H9 (cell line): ENCODE measurements at regions not wholly inside any gene's neighbourhood (a gene's known extent, or its start where the extent isn't known, plus 50 kb on each side); places are given as distances from the start of the nearest gene placed in this dataset.
A peak's percentile ranks its signal among the peaks of the same experiment; 100 is the strongest.

Experiments
- DNase-seq: peaks from one replicate; pipeline ENCODE4 v3.0.0-alpha.2; 2017
- H2AFZ ChIP-seq: one replicate; pipeline ENCODE4 v1.6.1; 2013; ENCODE audit warnings: mild to moderate bottlenecking, low read length, control low read depth, moderate library complexity
- H2AK5ac ChIP-seq: 2 replicates; pipeline ENCODE4 v1.6.1; 2013; ENCODE audit warnings: low read length, control low read depth, mixed read lengths; ENCODE audit not compliant: insufficient read length
- H2BK120ac ChIP-seq: one replicate; pipeline ENCODE4 v1.6.1; 2013; ENCODE audit warnings: low read depth, mild to moderate bottlenecking, low read length, control low read depth, inconsistent platforms; ENCODE audit not compliant: poor library complexity, severe bottlenecking
- H2BK12ac ChIP-seq: 2 replicates; pipeline ENCODE4 v1.6.1; 2013; ENCODE audit warnings: low read length, control low read depth, mixed read lengths, low read depth; ENCODE audit not compliant: insufficient read length
- H2BK15ac ChIP-seq: 2 replicates; pipeline ENCODE4 v1.6.1; 2013; ENCODE audit warnings: low read depth, low read length, control low read depth
- H2BK20ac ChIP-seq: one replicate; pipeline ENCODE4 v1.6.1; 2013; ENCODE audit warnings: low read depth, mild to moderate bottlenecking, low read length, control low read depth, inconsistent platforms; ENCODE audit not compliant: poor library complexity, severe bottlenecking
- H2BK5ac ChIP-seq: 2 replicates; pipeline ENCODE4 v1.6.1; 2013; ENCODE audit warnings: low read length, control low read depth, mixed read lengths; ENCODE audit not compliant: insufficient read length
- H3K14ac ChIP-seq: 2 replicates; pipeline ENCODE4 v1.6.1; 2013; ENCODE audit warnings: low read length, control low read depth; ENCODE audit not compliant: insufficient read depth
- H3K18ac ChIP-seq: 2 replicates; pipeline ENCODE4 v1.6.1; 2013; ENCODE audit warnings: low read depth, mild to moderate bottlenecking, mixed read lengths, low read length, control low read depth; ENCODE audit not compliant: insufficient read length
- H3K23ac ChIP-seq: 2 replicates; pipeline ENCODE4 v1.6.1; 2013; ENCODE audit warnings: low read length, control low read depth, mixed read lengths, low read depth; ENCODE audit not compliant: insufficient read length
- H3K23me2 ChIP-seq: 2 replicates; pipeline ENCODE4 v1.6.1; 2013; ENCODE audit warnings: low read depth, mild to moderate bottlenecking, mixed read lengths, low read length, control low read depth; ENCODE audit not compliant: insufficient read length, poor library complexity, severe bottlenecking
- H3K27ac ChIP-seq: 2 replicates; pipeline ENCODE4 v1.5.1; 2013; ENCODE audit warnings: low read length, control low read depth, mixed read lengths, low read depth; ENCODE audit not compliant: insufficient read length
- H3K27me3 ChIP-seq: 2 replicates; pipeline ENCODE4 v1.6.1; 2013; ENCODE audit warnings: low read length, control low read depth, inconsistent platforms; ENCODE audit not compliant: insufficient read depth
- H3K4ac ChIP-seq: 2 replicates; pipeline ENCODE4 v1.6.1; 2013; ENCODE audit warnings: low read depth, mild to moderate bottlenecking, control low read depth, inconsistent platforms, low read length, moderate library complexity
- H3K4me1 ChIP-seq: 2 replicates; pipeline ENCODE4 v1.6.1; 2013; ENCODE audit warnings: low read length, control low read depth, inconsistent platforms; ENCODE audit not compliant: insufficient read depth
- H3K4me2 ChIP-seq: 2 replicates; pipeline ENCODE4 v1.6.1; 2013; ENCODE audit warnings: low read length, control low read depth, mixed read lengths; ENCODE audit not compliant: insufficient read length, insufficient read depth
- H3K56ac ChIP-seq: 2 replicates; pipeline ENCODE4 v1.6.1; 2013; ENCODE audit warnings: low read depth, mild to moderate bottlenecking, mixed read lengths, low read length, control low read depth; ENCODE audit not compliant: insufficient read length
- H3K79me1 ChIP-seq: 2 replicates; pipeline ENCODE4 v1.6.1; 2013; ENCODE audit warnings: low read depth, mild to moderate bottlenecking, moderate library complexity, low read length, control low read depth, inconsistent platforms; ENCODE audit not compliant: insufficient read depth, poor library complexity, severe bottlenecking
- H3K79me2 ChIP-seq: 2 replicates; pipeline ENCODE4 v1.6.1; 2013; ENCODE audit warnings: low read length, control low read depth, inconsistent platforms; ENCODE audit not compliant: insufficient read depth
- H3K9ac ChIP-seq: 2 replicates; pipeline ENCODE4 v1.6.1; 2013; ENCODE audit warnings: low read length, control low read depth, mixed read lengths; ENCODE audit not compliant: insufficient read length; ENCODE audit errors: extremely low read depth
- H3K9me3 ChIP-seq: one replicate; pipeline ENCODE4 v1.6.1; 2013; ENCODE audit warnings: low read depth, low read length, inconsistent platforms; ENCODE audit not compliant: control insufficient read depth
- H3T11ph ChIP-seq: one replicate; pipeline ENCODE4 v1.6.1; 2013; ENCODE audit warnings: mild to moderate bottlenecking, low read length, control low read depth, inconsistent platforms
- H4K20me1 ChIP-seq: one replicate; pipeline ENCODE4 v1.6.1; 2013; ENCODE audit not compliant: control insufficient read depth, insufficient read length, insufficient read depth
- H4K5ac ChIP-seq: 2 replicates; pipeline ENCODE4 v1.6.1; 2013; ENCODE audit warnings: low read depth, mild to moderate bottlenecking, mixed read lengths, low read length, control low read depth; ENCODE audit not compliant: insufficient read length
- H4K8ac ChIP-seq: replicated peaks from 2 replicates; pipeline ENCODE4 v1.6.1; 2013; ENCODE audit warnings: low read length, control low read depth, mixed read lengths, low read depth; ENCODE audit not compliant: insufficient read length
- H4K91ac ChIP-seq: 2 replicates; pipeline ENCODE4 v1.6.1; 2013; ENCODE audit warnings: low read depth, mild to moderate bottlenecking, moderate library complexity, mixed read lengths, low read length, control low read depth; ENCODE audit not compliant: insufficient read length
- H3K27ac Mint-ChIP-seq, 3 experiments: 2 replicates in 2 of 3; 3 replicates in 1 of 3; pipeline ENCODE4 v1.8.0; 2020 to 2021; ENCODE audit warnings: mixed read lengths in 3 of 3, mild to moderate bottlenecking in 1 of 3, moderate library complexity in 1 of 3
- H3K27me3 Mint-ChIP-seq: 2 replicates; pipeline ENCODE4 v1.8.0; 2021; ENCODE audit warnings: low read depth, mild to moderate bottlenecking, moderate library complexity, mixed read lengths
- H3K36me3 Mint-ChIP-seq, 3 experiments: 2 replicates in 2 of 3; 3 replicates in 1 of 3; pipeline ENCODE4 v1.8.0; 2020 to 2021; ENCODE audit warnings: low read depth in 3 of 3, mixed read lengths in 3 of 3; ENCODE audit not compliant: insufficient read depth in 1 of 3
- H3K4me1 Mint-ChIP-seq, 2 experiments: 2 replicates each; pipeline ENCODE4 v1.8.0; 2020; ENCODE audit warnings: mixed read lengths in 2 of 2
- H3K4me3 Mint-ChIP-seq, 2 experiments: 2 replicates in 1 of 2; 3 replicates in 1 of 2; pipeline ENCODE4 v1.8.0; 2020 to 2021; ENCODE audit warnings: mild to moderate bottlenecking in 2 of 2, mixed read lengths in 2 of 2, moderate library complexity in 1 of 2
- H3K9me3 Mint-ChIP-seq, 2 experiments: 2 replicates in 1 of 2; 3 replicates in 1 of 2; pipeline ENCODE4 v1.8.0; 2020; ENCODE audit warnings: mild to moderate bottlenecking in 2 of 2, mixed read lengths in 2 of 2, moderate library complexity in 1 of 2
- CTCF ChIP-seq: fragments of 200-600 bp; sonication (generic); conservative IDR thresholded peaks from 3 replicates; pipeline ENCODE4 v1.8.0; 2021; ENCODE audit warnings: antibody characterized with exemption, mild to moderate bottlenecking

- H3K36me3 Mint-ChIP-seq = peaks cover 0 to 1% (median 0%) of the 10 kb centered on the region in 3 experiments; a peak in 1 of 7 replicates
- peak overlapping the region in 2 of 3 experiments; percentile 7 to 74; a peak in 1 of 7 replicates for H3K27ac Mint-ChIP-seq
- TF ChIP-seq CTCF = no peak
- Histone ChIP-seq H2BK12ac (no peak overlapping the region), H3K9ac (no peak overlapping the region), H3K79me2 (no peaks in the 10 kb centered on the region), H3K27me3 (no peaks in the 10 kb centered on the region), H2BK120ac (no peak overlapping the region), H3K14ac (no peak overlapping the region), H2BK20ac (peak overlapping the region; percentile 60), H3K4me2 (no peak overlapping the region), H3K4me1 (no peaks in the 10 kb centered on the region), H4K8ac (no peak overlapping the region), H2BK15ac (no peak overlapping the region), H3K56ac (no peak overlapping the region), H3K4ac (no peak overlapping the region), H3K23ac (no peak overlapping the region), H3K23me2 (no peaks in the 10 kb centered on the region), H4K91ac (no peak overlapping the region), H2AK5ac (no peak overlapping the region), H3K18ac (no peak overlapping the region), H3K9me3 (no peaks in the 10 kb centered on the region), H3K27ac (no peak overlapping the region), H2AFZ (no peak overlapping the region), H4K20me1 (no peaks in the 10 kb centered on the region), H4K5ac (no peak overlapping the region), H3T11ph (no peak overlapping the region), H3K79me1 (no peaks in the 10 kb centered on the region), H2BK5ac (no peak overlapping the region)
- no peaks in the 10 kb centered on the region for H3K4me1 Mint-ChIP-seq
- H3K9me3 Mint-ChIP-seq = no peaks in the 10 kb centered on the region; a peak in 2 of 5 replicates
- H3K27me3 Mint-ChIP-seq = no peaks in the 10 kb centered on the region
- DNase-seq = no peak
- no peak overlapping the region for H3K4me3 Mint-ChIP-seq
Observed at GRCh38 chr2:122866095-122866494, 1110.6 kb downstream of the TSN start.
